ENCODE measurements at regions not wholly inside any gene's neighbourhood (a gene's known extent, or its start where the extent isn't known, plus 50 kb on each side); places are given as distances from the start of the nearest gene placed in this dataset.

GRCh38 chr16:73220836-73221235, 172.9 kb upstream of the ZFHX3 start:
- TF ChIP-seq CTCF (optimal IDR thresholded peaks at IDR 0.05 in 1 of 3, IDR thresholded peaks at IDR 0.05 in 1 of 3, conservative IDR thresholded peaks at IDR 0.05 in 1 of 3; ENCODE audit: extremely low read depth in 1 of 3, insufficient read depth in 2 of 3, low read length in 3 of 3): no peak
- TF ChIP-seq EZH2 (IDR thresholded peaks at IDR 0.05; ENCODE audit: low read length): no peak

All from keratinocyte (primary cell).